GM23248 (cell line): ENCODE measurements at regions not wholly inside any gene's neighbourhood (a gene's known extent, or its start where the extent isn't known, plus 50 kb on each side); places are given as distances from the start of the nearest gene placed in this dataset.

Source experiments
- EZH2 ChIP-seq: fragments of 200-600 bp; sonication (generic); IDR thresholded peaks from 2 replicates; pipeline ENCODE4 v1.6.1; 2018; ENCODE audit warnings: antibody characterized with exemption, mild to moderate bottlenecking; ENCODE audit not compliant: insufficient read depth, poor library complexity, severe bottlenecking
- EZH2phosphoT487 ChIP-seq: fragments of 200-600 bp; sonication (generic); IDR thresholded peaks from 2 replicates; pipeline ENCODE4 v1.6.1; 2018; ENCODE audit warnings: antibody characterized with exemption, moderate library complexity, mild to moderate bottlenecking, low read depth; ENCODE audit not compliant: insufficient read depth

GRCh38 chr3:74858086-74858485, 243.6 kb upstream of the CNTN3 start:
- TF ChIP-seq EZH2 (no peak), EZH2phosphoT487 (no peak)
